Transverse colon (tissue), 4 donors: ENCODE measurements at regions not wholly inside any gene's neighbourhood (a gene's known extent, or its start where the extent isn't known, plus 50 kb on each side); places are given as distances from the start of the nearest gene placed in this dataset.

Experiments used
- EP300 ChIP-seq: sonication (generic); formaldehyde crosslinking; IDR thresholded peaks from one replicate; pipeline ENCODE4 v1.6.1; 2017; ENCODE audit warnings: antibody characterized with exemption, low read depth
- POLR2A ChIP-seq: fragments of 450-650 bp; IDR thresholded peaks from one replicate; pipeline ENCODE4 v1.6.1; 2016; ENCODE audit warnings: antibody characterized with exemption, mild to moderate bottlenecking, moderate library complexity
- POLR2AphosphoS5 ChIP-seq, 3 donors: sonication (generic); formaldehyde crosslinking; IDR thresholded peaks; one replicate each; pipeline ENCODE4 v1.6.1; 2016; ENCODE audit warnings: antibody characterized with exemption in 3 of 3
- TF ChIP-seq, protein P1 (sequence below), 5 experiments: fragments of 200-600 bp in 3 of 5; fragments of 450-650 bp in 2 of 5; sonication (generic) in 3 of 5; IDR thresholded peaks; 1 replicate in 2 of 5; 2 replicates in 3 of 5; pipeline ENCODE4 v1.5.1; 2016 to 2017; ENCODE audit warnings: antibody characterized with exemption in 5 of 5, inconsistent platforms in 3 of 5, mild to moderate bottlenecking in 2 of 5, moderate library complexity in 1 of 5

DNA sequence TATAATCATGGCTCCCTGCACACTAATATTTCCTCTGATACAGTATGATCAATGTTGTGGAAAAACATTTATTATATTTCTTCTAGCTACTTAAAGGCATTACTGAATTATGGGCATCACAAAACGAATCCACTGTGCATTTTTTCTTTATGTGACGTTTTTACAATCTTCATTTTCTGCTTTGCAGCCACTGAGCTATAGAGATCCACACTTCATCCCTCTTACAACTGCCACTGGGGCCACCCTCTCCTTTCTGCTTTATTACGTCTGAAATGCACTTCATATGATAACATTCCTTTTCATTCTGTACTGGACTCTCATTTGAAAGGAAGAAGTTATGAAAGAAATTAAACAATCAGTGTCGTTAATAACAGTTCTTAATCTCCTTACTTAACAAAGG, 394.5 kb upstream of the HNRNPA3 start:
- TF ChIP-seq, protein P1, sequence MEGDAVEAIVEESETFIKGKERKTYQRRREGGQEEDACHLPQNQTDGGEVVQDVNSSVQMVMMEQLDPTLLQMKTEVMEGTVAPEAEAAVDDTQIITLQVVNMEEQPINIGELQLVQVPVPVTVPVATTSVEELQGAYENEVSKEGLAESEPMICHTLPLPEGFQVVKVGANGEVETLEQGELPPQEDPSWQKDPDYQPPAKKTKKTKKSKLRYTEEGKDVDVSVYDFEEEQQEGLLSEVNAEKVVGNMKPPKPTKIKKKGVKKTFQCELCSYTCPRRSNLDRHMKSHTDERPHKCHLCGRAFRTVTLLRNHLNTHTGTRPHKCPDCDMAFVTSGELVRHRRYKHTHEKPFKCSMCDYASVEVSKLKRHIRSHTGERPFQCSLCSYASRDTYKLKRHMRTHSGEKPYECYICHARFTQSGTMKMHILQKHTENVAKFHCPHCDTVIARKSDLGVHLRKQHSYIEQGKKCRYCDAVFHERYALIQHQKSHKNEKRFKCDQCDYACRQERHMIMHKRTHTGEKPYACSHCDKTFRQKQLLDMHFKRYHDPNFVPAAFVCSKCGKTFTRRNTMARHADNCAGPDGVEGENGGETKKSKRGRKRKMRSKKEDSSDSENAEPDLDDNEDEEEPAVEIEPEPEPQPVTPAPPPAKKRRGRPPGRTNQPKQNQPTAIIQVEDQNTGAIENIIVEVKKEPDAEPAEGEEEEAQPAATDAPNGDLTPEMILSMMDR (IDR thresholded peaks at IDR 0.05), result no peak
- no peak for TF ChIP-seq POLR2A
- no peak for TF ChIP-seq EP300
- TF ChIP-seq POLR2AphosphoS5 (IDR thresholded peaks at IDR 0.05), result no peak
